B cell (primary cell): ENCODE measurements at regions not wholly inside any gene's neighbourhood (a gene's known extent, or its start where the extent isn't known, plus 50 kb on each side); places are given as distances from the start of the nearest gene placed in this dataset.
"Not testable (repeated sequence)": the region's sequence is repeated elsewhere in the genome, so short reads cannot be mapped to it uniquely, and the experiment has no call there.

Source experiments
- ATAC-seq: fragments of 200-7000 bp; cut with Tn5 transposase; one replicate; pipeline ENCODE4 v1.10.0; 2021; ENCODE audit warnings: low read depth, mild to moderate bottlenecking, moderate number of reproducible peaks, moderate library complexity
- CTCF ChIA-PET: fragments of 350-600 bp; sonication (Branson Sonifier 250); formaldehyde crosslinking; loops from one replicate; lab custom pipeline; 2021; ENCODE audit warnings: antibody characterized with exemption, inconsistent platforms; lab: Charles Lee
- POLR2A ChIA-PET: fragments of 350-600 bp; sonication (Branson Sonifier 250); formaldehyde crosslinking; loops from one replicate; lab custom pipeline; 2021; ENCODE audit warnings: antibody characterized with exemption; lab: Charles Lee
- DNase-seq: peaks from one replicate; pipeline ENCODE4 v3.0.0; 2013
- H2AFZ ChIP-seq: 2 replicates; pipeline ENCODE4 v1.6.1; 2012; ENCODE audit warnings: mild to moderate bottlenecking, low read depth, low read length; ENCODE audit not compliant: insufficient read depth, poor library complexity, severe bottlenecking
- H3K27ac ChIP-seq, 2 donors: 1 replicate in 1 of 2; 2 replicates in 1 of 2; pipeline ENCODE4 v1.5.1; 2012 to 2013; ENCODE audit warnings: low read length in 2 of 2, mild to moderate bottlenecking in 2 of 2, moderate library complexity in 1 of 2
- H3K27me3 ChIP-seq, 4 experiments: fragments of 200-600 bp in 1 of 4; sonication (generic) in 1 of 4; replicated peaks in 1 of 4; 1 replicate in 2 of 4; 2 replicates in 2 of 4; pipeline versions ENCODE4 v1.6.1 to v1.7.0; 2013 to 2016; ENCODE audit warnings: low read length in 3 of 4, mild to moderate bottlenecking in 2 of 4, mixed read lengths in 1 of 4, moderate library complexity in 1 of 4; ENCODE audit not compliant: insufficient read depth in 4 of 4, control insufficient read depth in 3 of 4; ENCODE audit errors: control extremely low read depth in 1 of 4
- H3K36me3 ChIP-seq, 2 experiments: replicated peaks in 1 of 2; 1 replicate in 1 of 2; 2 replicates in 1 of 2; pipeline versions ENCODE4 v1.6.1 to v1.7.1; 2013; ENCODE audit warnings: low read length in 1 of 2; ENCODE audit not compliant: insufficient read depth in 2 of 2, control insufficient read depth in 1 of 2; ENCODE audit errors: control extremely low read depth in 1 of 2, extremely low read depth in 1 of 2
- H3K4me1 ChIP-seq, 2 donors: fragments of 200-600 bp in 1 of 2; sonication (generic) in 1 of 2; 1 replicate in 1 of 2; 2 replicates in 1 of 2; pipeline versions ENCODE4 v1.5.1 to v1.6.1; 2013 to 2017; ENCODE audit warnings: low read length in 2 of 2; ENCODE audit not compliant: control insufficient read depth in 2 of 2, insufficient read depth in 2 of 2
- H3K4me2 ChIP-seq: replicated peaks from 2 replicates; pipeline ENCODE3; 2012; ENCODE audit warnings: mild to moderate bottlenecking, low read depth, low read length; ENCODE audit not compliant: poor library complexity, severe bottlenecking
- H3K4me3 ChIP-seq, 5 experiments: fragments of 200-600 bp in 1 of 5; sonication (generic) in 1 of 5; 1 replicate in 3 of 5; 2 replicates in 2 of 5; pipeline versions ENCODE4 v1.5.1 to v1.7.0; 2011 to 2016; ENCODE audit warnings: low read length in 4 of 5, mild to moderate bottlenecking in 4 of 5, low read depth in 2 of 5, control low read depth in 1 of 5, moderate library complexity in 1 of 5; ENCODE audit not compliant: insufficient read depth in 1 of 5; ENCODE audit errors: control extremely low read depth in 1 of 5, extremely low read depth in 1 of 5
- H3K79me2 ChIP-seq: fragments of 200-600 bp; sonication (generic); one replicate; pipeline ENCODE4 v1.6.0; 2016; ENCODE audit warnings: low read length; ENCODE audit not compliant: control insufficient read depth, insufficient read depth
- H3K9ac ChIP-seq: fragments of 200-600 bp; sonication (generic); 2 replicates; pipeline ENCODE4 v1.6.1; 2017; ENCODE audit warnings: mild to moderate bottlenecking, low read length, moderate library complexity
- H3K9me3 ChIP-seq, 3 donors: one replicate each; pipeline versions ENCODE4 v1.6.1 to v1.7.1; 2013; ENCODE audit warnings: low read length in 2 of 3; ENCODE audit not compliant: control insufficient read depth in 2 of 3, insufficient read depth in 1 of 3; ENCODE audit errors: control extremely low read depth in 1 of 3
- H4K20me1 ChIP-seq: 2 replicates; pipeline ENCODE4 v1.6.0; 2012; ENCODE audit warnings: mild to moderate bottlenecking, low read length; ENCODE audit not compliant: insufficient read depth, control insufficient read depth, poor library complexity, severe bottlenecking
- H3K27ac Mint-ChIP-seq: one replicate; pipeline ENCODE4 v1.8.0; 2021; ENCODE audit warnings: mixed read lengths
- H3K27me3 Mint-ChIP-seq: one replicate; pipeline ENCODE4 v1.8.0; 2021; ENCODE audit warnings: mixed read lengths
- H3K4me1 Mint-ChIP-seq: one replicate; pipeline ENCODE4 v1.8.0; 2021; ENCODE audit warnings: mixed read lengths
- H3K4me3 Mint-ChIP-seq: one replicate; pipeline ENCODE4 v1.8.0; 2021; ENCODE audit warnings: mixed read lengths
- H3K9me3 Mint-ChIP-seq: one replicate; pipeline ENCODE4 v1.8.0; 2022; ENCODE audit warnings: mixed read lengths; ENCODE audit not compliant: insufficient read depth
- EZH2 ChIP-seq: IDR thresholded peaks from 2 replicates; pipeline ENCODE4 v1.6.1; 2012; ENCODE audit warnings: borderline replicate concordance, low read depth, mild to moderate bottlenecking, moderate library complexity, low read length; ENCODE audit not compliant: insufficient read depth, poor library complexity, severe bottlenecking
- WGBS: methylation state at CpG from one replicate; pipeline ENCODE4 v1.1.5; 2013; ENCODE audit warnings: missing lambda C conversion rate; ENCODE audit not compliant: insufficient coverage; 5-methylcytosine and 5-hydroxymethylcytosine counted together
- intact Hi-C: fragments of 100-400 bp; cut with micrococcal nuclease; formaldehyde crosslinking; loops from one replicate; pipeline ENCODE4 v1.10.0; 2022
- TF ChIP-seq, protein P1 (sequence below): fragments of 200-600 bp; IDR thresholded peaks from one replicate; pipeline ENCODE4 v1.8.0; 2022; ENCODE audit warnings: antibody characterized with exemption, mild to moderate bottlenecking

DNA sequence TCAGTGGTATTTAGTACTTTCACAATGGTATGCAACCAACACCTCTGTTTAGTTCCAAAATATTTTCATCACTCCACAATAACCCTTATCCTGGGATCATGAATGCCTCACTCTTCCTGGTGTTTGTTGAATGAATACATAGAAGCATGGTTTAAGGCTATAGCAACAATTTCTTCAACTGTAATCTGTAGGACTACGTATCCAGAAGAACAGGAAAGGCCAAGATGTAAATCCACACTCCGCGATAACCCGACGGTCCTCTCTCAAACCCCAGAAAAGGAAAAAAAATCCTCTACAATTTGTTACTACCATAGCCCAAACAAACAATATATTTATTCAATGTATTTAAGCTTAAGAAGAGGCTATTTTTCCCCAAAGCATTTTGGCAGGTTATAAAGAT, 141.4 kb upstream of the SALL4 start:
- no peak overlapping the region for H3K4me2 ChIP-seq
- no peaks in the 10 kb centered on the region for H3K4me1 Mint-ChIP-seq
- no peaks in the 10 kb centered on the region for H3K9me3 ChIP-seq
- no peaks in the 10 kb centered on the region for H3K36me3 ChIP-seq
- H3K27me3 ChIP-seq: no peaks in the 10 kb centered on the region
- H3K27me3 Mint-ChIP-seq: peaks cover 5% of the 10 kb centered on the region
- H4K20me1 ChIP-seq: no peaks in the 10 kb centered on the region
- H3K27ac ChIP-seq: no peak overlapping the region
- H3K79me2 ChIP-seq: no peaks in the 10 kb centered on the region
- no peak for TF ChIP-seq EZH2
- TF ChIP-seq, protein P1, sequence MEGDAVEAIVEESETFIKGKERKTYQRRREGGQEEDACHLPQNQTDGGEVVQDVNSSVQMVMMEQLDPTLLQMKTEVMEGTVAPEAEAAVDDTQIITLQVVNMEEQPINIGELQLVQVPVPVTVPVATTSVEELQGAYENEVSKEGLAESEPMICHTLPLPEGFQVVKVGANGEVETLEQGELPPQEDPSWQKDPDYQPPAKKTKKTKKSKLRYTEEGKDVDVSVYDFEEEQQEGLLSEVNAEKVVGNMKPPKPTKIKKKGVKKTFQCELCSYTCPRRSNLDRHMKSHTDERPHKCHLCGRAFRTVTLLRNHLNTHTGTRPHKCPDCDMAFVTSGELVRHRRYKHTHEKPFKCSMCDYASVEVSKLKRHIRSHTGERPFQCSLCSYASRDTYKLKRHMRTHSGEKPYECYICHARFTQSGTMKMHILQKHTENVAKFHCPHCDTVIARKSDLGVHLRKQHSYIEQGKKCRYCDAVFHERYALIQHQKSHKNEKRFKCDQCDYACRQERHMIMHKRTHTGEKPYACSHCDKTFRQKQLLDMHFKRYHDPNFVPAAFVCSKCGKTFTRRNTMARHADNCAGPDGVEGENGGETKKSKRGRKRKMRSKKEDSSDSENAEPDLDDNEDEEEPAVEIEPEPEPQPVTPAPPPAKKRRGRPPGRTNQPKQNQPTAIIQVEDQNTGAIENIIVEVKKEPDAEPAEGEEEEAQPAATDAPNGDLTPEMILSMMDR: no peak
- H3K9me3 Mint-ChIP-seq: no peaks in the 10 kb centered on the region
- no peak for ATAC-seq
- H3K27ac Mint-ChIP-seq: no peak overlapping the region
- H3K9ac ChIP-seq: no peak overlapping the region
- intact Hi-C loops: no loop called here
- CTCF ChIA-PET: no interaction called here
- no peak overlapping the region for H3K4me3 Mint-ChIP-seq
- DNase-seq: no peak
- H3K4me1 ChIP-seq: no peaks in the 10 kb centered on the region
- WGBS: no CpG with 5 or more reads among the region's 5 CpGs
- no peak overlapping the region for H3K4me3 ChIP-seq
- POLR2A ChIA-PET: no interaction called here
- H2AFZ ChIP-seq: no peak overlapping the region

DNA sequence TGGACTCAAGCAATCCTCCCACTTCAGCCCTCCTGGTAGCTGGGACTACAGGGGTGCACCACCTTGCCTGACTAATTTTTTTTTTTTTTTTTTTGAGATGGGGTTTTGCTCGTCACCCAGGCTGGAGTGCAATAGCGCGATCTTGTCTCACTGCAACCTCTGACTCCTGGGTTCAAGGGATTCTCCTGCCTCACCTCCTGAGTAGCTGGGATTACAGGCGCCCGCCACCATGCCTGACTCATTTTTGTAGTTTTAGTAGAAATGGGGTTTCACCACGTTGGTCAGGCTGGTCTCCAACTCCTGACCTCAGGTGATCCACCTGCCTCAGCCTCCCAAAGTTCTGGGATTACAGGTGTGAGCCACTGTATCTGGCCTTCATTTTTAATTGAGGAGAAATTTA, 141.0 kb upstream of the SALL4 start:
- H4K20me1 ChIP-seq, CTCF ChIA-PET, H3K4me3 Mint-ChIP-seq, H3K9me3 Mint-ChIP-seq, POLR2A ChIA-PET, H3K27ac ChIP-seq, H3K79me2 ChIP-seq, H3K27me3 ChIP-seq, intact Hi-C loops, H3K4me2 ChIP-seq, H3K9me3 ChIP-seq, H3K4me1 Mint-ChIP-seq, H3K9ac ChIP-seq, H3K27ac Mint-ChIP-seq, H3K4me1 ChIP-seq, H3K4me3 ChIP-seq, H3K36me3 ChIP-seq, H2AFZ ChIP-seq, ATAC-seq, H3K27me3 Mint-ChIP-seq, DNase-seq: not testable (repeated sequence)
- WGBS: 68% methylated on average over 4 of the region's 6 CpGs
